ENCODE measurements at regions not wholly inside any gene's neighbourhood (a gene's known extent, or its start where the extent isn't known, plus 50 kb on each side); places are given as distances from the start of the nearest gene placed in this dataset.

GRCh38 chr11:80519596-80520506, 1079.0 kb upstream of the TENM4 start:
- no peak for DNase-seq

GRCh38 chr11:80517701-80518100, 1076.9 kb upstream of the TENM4 start:
- H3K4me3 ChIP-seq: no peak overlapping the region
- DNase-seq: no peak
- H3K27me3 ChIP-seq: no peaks in the 10 kb centered on the region
- TF ChIP-seq CTCF (IDR thresholded peaks at IDR 0.05): no peak
- H3K4me1 ChIP-seq: no peaks in the 10 kb centered on the region
- intact Hi-C loops (cut with DNase I; ENCODE audit: low total_unique reads): no loop called here
- H3K36me3 ChIP-seq: no peaks in the 10 kb centered on the region
- H3K9me3 ChIP-seq: peaks cover 4 to 10% (median 8%) of the 10 kb centered on the region in 3 donors
- no peak overlapping the region for H3K27ac ChIP-seq

More at GRCh38 chr11:80519596-80520506, 1079.0 kb upstream of the TENM4 start:
- no peaks in the 10 kb centered on the region for H3K4me1 ChIP-seq
- peaks cover 4 to 10% (median 8%) of the 10 kb centered on the region in 3 donors for H3K9me3 ChIP-seq
- H3K27ac ChIP-seq: no peak overlapping the region
- no peaks in the 10 kb centered on the region for H3K36me3 ChIP-seq
- intact Hi-C loops (cut with DNase I; ENCODE audit: low total_unique reads): no loop called here
- TF ChIP-seq CTCF (IDR thresholded peaks at IDR 0.05): no peak
- no peak overlapping the region for H3K4me3 ChIP-seq
- H3K27me3 ChIP-seq: no peaks in the 10 kb centered on the region

GRCh38 chr11:80515097-80515496, 1074.3 kb upstream of the TENM4 start:
- no peak for TF ChIP-seq CTCF (IDR thresholded peaks at IDR 0.05)
- H3K27me3 ChIP-seq: no peaks in the 10 kb centered on the region
- no peak for DNase-seq
- H3K36me3 ChIP-seq: no peaks in the 10 kb centered on the region
- H3K9me3 ChIP-seq: peaks cover 4 to 10% (median 8%) of the 10 kb centered on the region in 3 donors
- H3K4me1 ChIP-seq: no peaks in the 10 kb centered on the region
- no peak overlapping the region for H3K27ac ChIP-seq
- no peak overlapping the region for H3K4me3 ChIP-seq
- intact Hi-C loops (cut with DNase I; ENCODE audit: low total_unique reads): no loop called here

- no peak for TF ChIP-seq CTCF (IDR thresholded peaks at IDR 0.05)
- H3K27ac ChIP-seq: no peak overlapping the region
- peaks cover 0 to under 1% (median 0%) of the 10 kb centered on the region in 3 donors for H3K9me3 ChIP-seq
- DNase-seq: no peak
- no peak overlapping the region for H3K4me3 ChIP-seq
- no peaks in the 10 kb centered on the region for H3K36me3 ChIP-seq
- H3K27me3 ChIP-seq: no peaks in the 10 kb centered on the region
- H3K4me1 ChIP-seq: no peaks in the 10 kb centered on the region
- intact Hi-C loops (cut with DNase I; ENCODE audit: low total_unique reads): no loop called here
Measured at GRCh38 chr11:80512491-80512890, 1071.7 kb upstream of the TENM4 start.

GRCh38 chr11:80505771-80506170, 1064.9 kb upstream of the TENM4 start:
- TF ChIP-seq CTCF (IDR thresholded peaks at IDR 0.05): no peak
- Histone ChIP-seq H3K4me3 (no peak overlapping the region), H3K9me3 (no peaks in the 10 kb centered on the region), H3K27me3 (peaks cover 0 to 3% of the 10 kb centered on the region in 2 donors), H3K36me3 (no peaks in the 10 kb centered on the region), H3K27ac (no peak overlapping the region), H3K4me1 (no peaks in the 10 kb centered on the region)
- DNase-seq: no peak
- intact Hi-C loops (cut with DNase I; ENCODE audit: low total_unique reads): no loop called here

Measured in tibial artery (tissue), 4 donors.